ENCODE measurements at regions not wholly inside any gene's neighbourhood (a gene's known extent, or its start where the extent isn't known, plus 50 kb on each side); places are given as distances from the start of the nearest gene placed in this dataset.

DNA sequence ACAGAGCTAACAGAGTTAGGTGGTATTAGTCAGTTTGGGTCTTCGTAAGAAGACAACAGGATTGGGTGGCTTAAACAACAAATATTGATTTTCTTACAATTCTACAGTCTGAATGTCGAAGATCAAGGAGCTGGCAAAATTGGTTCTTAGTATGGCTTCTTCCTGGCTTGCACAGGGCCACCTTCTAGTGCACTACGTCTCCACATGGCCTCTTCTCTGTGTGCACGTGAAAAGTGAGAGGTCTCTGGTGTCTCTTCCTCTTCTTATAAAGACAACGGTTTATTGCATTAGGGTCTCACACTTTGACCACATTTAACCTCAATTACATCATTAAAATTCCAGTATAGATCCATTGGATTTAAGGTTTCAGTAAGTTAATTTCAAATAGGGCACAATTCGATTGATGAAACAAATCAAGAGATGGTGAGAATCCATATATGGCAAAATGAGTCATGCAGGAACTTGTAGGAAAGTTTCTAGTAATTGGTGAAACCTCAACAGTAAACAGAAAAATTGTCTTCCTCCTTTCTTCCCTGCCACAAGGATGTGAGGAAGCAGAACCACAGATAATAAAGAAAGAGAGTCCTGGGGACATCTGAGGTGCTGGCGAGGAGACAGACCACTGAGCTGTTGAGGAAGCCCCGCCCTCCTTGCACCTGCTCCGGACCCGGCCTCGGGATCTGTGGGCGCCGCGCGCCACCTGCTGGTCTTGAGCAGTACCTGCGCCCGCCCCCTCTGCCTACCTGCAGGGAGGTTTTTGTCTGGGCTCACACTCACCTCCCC is 846.7 kb downstream of the TMEM121 start:
- TF ChIP-seq POLR2AphosphoS5 (IDR thresholded peaks at IDR 0.05) (no peak), EP300 (IDR thresholded peaks at IDR 0.05; ENCODE audit: low read depth) (no peak)
- TF ChIP-seq, protein P1, sequence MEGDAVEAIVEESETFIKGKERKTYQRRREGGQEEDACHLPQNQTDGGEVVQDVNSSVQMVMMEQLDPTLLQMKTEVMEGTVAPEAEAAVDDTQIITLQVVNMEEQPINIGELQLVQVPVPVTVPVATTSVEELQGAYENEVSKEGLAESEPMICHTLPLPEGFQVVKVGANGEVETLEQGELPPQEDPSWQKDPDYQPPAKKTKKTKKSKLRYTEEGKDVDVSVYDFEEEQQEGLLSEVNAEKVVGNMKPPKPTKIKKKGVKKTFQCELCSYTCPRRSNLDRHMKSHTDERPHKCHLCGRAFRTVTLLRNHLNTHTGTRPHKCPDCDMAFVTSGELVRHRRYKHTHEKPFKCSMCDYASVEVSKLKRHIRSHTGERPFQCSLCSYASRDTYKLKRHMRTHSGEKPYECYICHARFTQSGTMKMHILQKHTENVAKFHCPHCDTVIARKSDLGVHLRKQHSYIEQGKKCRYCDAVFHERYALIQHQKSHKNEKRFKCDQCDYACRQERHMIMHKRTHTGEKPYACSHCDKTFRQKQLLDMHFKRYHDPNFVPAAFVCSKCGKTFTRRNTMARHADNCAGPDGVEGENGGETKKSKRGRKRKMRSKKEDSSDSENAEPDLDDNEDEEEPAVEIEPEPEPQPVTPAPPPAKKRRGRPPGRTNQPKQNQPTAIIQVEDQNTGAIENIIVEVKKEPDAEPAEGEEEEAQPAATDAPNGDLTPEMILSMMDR (IDR thresholded peaks at IDR 0.05) = peak; percentile 45 to 68 (median 58)
